ENCODE measurements at regions not wholly inside any gene's neighbourhood (a gene's known extent, or its start where the extent isn't known, plus 50 kb on each side); places are given as distances from the start of the nearest gene placed in this dataset.

GRCh38 chr6:156699017-156699421 is 78.2 kb upstream of the ARID1B start:
- H3K9ac ChIP-seq (ENCODE audit: low read length) = no peak overlapping the region
- H3K36me3 ChIP-seq (ENCODE audit: control insufficient read depth in 1 of 2, insufficient read depth in 2 of 2, low read length in 2 of 2) = no peaks in the 10 kb centered on the region
- ChIA-PET CTCF (no interaction called here), RAD21 (ENCODE audit: low non-redundant PET in 1 of 2, low total read pairs in 2 of 2, uncharacterized antibody in 2 of 2, unreplicated experiment in 2 of 2) (no interaction called here), POLR2A (no interaction called here)
- H3K9me3 ChIP-seq (ENCODE audit: control insufficient read depth in 1 of 2, insufficient read depth in 1 of 2, low read depth in 1 of 2, low read length in 2 of 2) = no peaks in the 10 kb centered on the region
- no peaks in the 10 kb centered on the region for H4K20me1 ChIP-seq (ENCODE audit: insufficient read depth)
- intact Hi-C loops (cut with micrococcal nuclease) = no loop called here
- H3K27me3 ChIP-seq (ENCODE audit: insufficient read depth, low read length) = no peaks in the 10 kb centered on the region
- H3K79me2 ChIP-seq (ENCODE audit: insufficient read depth, low read length) = no peaks in the 10 kb centered on the region
- no peak overlapping the region for H2AFZ ChIP-seq (ENCODE audit: low read depth, low read length, poor library complexity, severe bottlenecking)
- H3K4me1 ChIP-seq (ENCODE audit: control insufficient read depth in 1 of 2, insufficient read depth in 2 of 2, low read length in 2 of 2) = peaks cover 0 to 5% of the 10 kb centered on the region in 2 experiments; a peak in 1 of 4 replicates
- DNase-seq (ENCODE audit: low read depth, low spot score) (no peak), ATAC-seq (no peak)
- H3K27ac ChIP-seq (ENCODE audit: low read depth, low read length) = no peak overlapping the region
- H3K4me2 ChIP-seq (ENCODE audit: low read length) = no peak overlapping the region
- TF ChIP-seq EZH2phosphoT487 (IDR thresholded peaks at IDR 0.05; ENCODE audit: borderline replicate concordance) (no peak), FOSL1 (IDR thresholded peaks at IDR 0.05; ENCODE audit: low read depth) (0 out of 2 replicates have a peak, but pooled peaks have one; percentile 15)
- H3K9me2 ChIP-seq (ENCODE audit: insufficient read depth) = no peaks in the 10 kb centered on the region
- BruUV-seq (replicated peaks) = no TSS peak
- no peak overlapping the region for H3K4me3 ChIP-seq (replicated peaks in 1 of 2; ENCODE audit: low read depth in 1 of 2, low read length in 2 of 2)

- Histone ChIP-seq H3K9ac (ENCODE audit: low read length) (no peak overlapping the region), H3K79me2 (ENCODE audit: insufficient read depth, low read length) (no peaks in the 10 kb centered on the region), H3K9me3 (ENCODE audit: control insufficient read depth in 1 of 2, insufficient read depth in 1 of 2, low read depth in 1 of 2, low read length in 2 of 2) (no peaks in the 10 kb centered on the region), H3K4me2 (ENCODE audit: low read length) (no peak overlapping the region), H4K20me1 (ENCODE audit: insufficient read depth) (no peaks in the 10 kb centered on the region), H2AFZ (ENCODE audit: low read depth, low read length, poor library complexity, severe bottlenecking) (no peak overlapping the region), H3K27me3 (ENCODE audit: insufficient read depth, low read length) (no peaks in the 10 kb centered on the region), H3K36me3 (ENCODE audit: control insufficient read depth in 1 of 2, insufficient read depth in 2 of 2, low read length in 2 of 2) (no peaks in the 10 kb centered on the region), H3K27ac (ENCODE audit: low read depth, low read length) (no peak overlapping the region), H3K9me2 (ENCODE audit: insufficient read depth) (no peaks in the 10 kb centered on the region), H3K4me1 (ENCODE audit: control insufficient read depth in 1 of 2, insufficient read depth in 2 of 2, low read length in 2 of 2) (peaks cover 0 to 5% of the 10 kb centered on the region in 2 experiments; a peak in 1 of 4 replicates), H3K4me3 (replicated peaks in 1 of 2; ENCODE audit: low read depth in 1 of 2, low read length in 2 of 2) (no peak overlapping the region)
- DNase-seq (ENCODE audit: low read depth, low spot score) (no peak), ATAC-seq (no peak)
- ChIA-PET RAD21 (ENCODE audit: low non-redundant PET in 1 of 2, low total read pairs in 2 of 2, uncharacterized antibody in 2 of 2, unreplicated experiment in 2 of 2) (no interaction called here), POLR2A (no interaction called here), CTCF (no interaction called here)
- intact Hi-C loops (cut with micrococcal nuclease) = no loop called here
- no TSS peak for BruUV-seq (replicated peaks)
- TF ChIP-seq TCF7L2 (IDR thresholded peaks at IDR 0.05; ENCODE audit: borderline replicate concordance, extremely low read depth, insufficient read depth, insufficient read length) = no peak
- TF ChIP-seq SRF (IDR thresholded peaks at IDR 0.05; ENCODE audit: low read depth) = no peak
- TF ChIP-seq JUND (IDR thresholded peaks at IDR 0.05) = no peak
Measured at GRCh38 chr6:156698239-156699016, 78.8 kb upstream of the ARID1B start.
